ENCODE measurements at regions not wholly inside any gene's neighbourhood (a gene's known extent, or its start where the extent isn't known, plus 50 kb on each side); places are given as distances from the start of the nearest gene placed in this dataset.

DNA sequence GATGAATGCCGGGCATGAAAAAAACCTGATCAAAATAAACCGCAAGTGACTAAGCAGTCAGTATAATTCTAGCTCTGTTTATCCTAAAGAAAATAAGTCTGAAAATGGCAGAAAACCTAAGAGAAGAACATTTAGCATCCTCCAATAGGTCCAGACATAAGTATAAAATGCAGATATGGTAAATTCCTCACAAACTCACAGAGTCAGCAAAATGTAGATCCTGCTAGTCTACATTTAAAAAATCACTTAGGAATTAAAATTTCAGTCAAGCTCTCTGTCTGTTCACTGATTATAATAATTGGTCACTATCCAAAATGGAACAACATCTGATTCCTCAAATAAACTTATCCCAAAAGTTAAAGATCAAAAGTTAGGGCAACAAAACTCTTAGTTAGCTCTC lies 95.1 kb downstream of the DIO2 start:
- WGBS, 4 donors: 65 to 96% (median 84%) methylated on average over 2 of the region's 2 CpGs

DNA sequence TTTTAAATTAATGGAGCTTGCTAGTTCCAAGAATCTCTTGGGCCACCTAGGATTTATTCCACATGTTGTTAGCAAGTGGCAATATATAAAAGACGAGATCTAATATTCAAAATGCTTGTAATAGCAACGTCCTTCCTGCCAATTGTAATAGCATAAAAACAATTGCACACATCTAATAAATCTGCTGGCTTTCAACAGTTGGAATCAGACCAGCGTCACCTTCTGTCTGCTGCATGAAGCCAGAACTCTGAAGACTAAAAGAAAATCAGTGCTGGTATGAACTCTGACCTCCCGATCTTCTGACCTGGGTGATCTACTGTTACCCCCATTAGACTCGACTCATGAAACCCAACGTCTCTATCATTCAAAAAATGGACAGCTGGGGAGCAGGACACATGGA lies 100.6 kb downstream of the DIO2 start:
- 57 to 61% (median 59%) methylated on average over 6 of the region's 6 CpGs for WGBS, 4 donors
- H3K27me3 ChIP-seq: no peaks in the 10 kb centered on the region
- no peak for DNase-seq
- no peaks in the 10 kb centered on the region for H3K4me1 ChIP-seq (replicated peaks in 1 of 2)
- no peaks in the 10 kb centered on the region for H3K9me3 ChIP-seq (replicated peaks in 1 of 3)
- no peak for TF ChIP-seq POLR2A (IDR thresholded peaks at IDR 0.05)
- TF ChIP-seq, protein P1, sequence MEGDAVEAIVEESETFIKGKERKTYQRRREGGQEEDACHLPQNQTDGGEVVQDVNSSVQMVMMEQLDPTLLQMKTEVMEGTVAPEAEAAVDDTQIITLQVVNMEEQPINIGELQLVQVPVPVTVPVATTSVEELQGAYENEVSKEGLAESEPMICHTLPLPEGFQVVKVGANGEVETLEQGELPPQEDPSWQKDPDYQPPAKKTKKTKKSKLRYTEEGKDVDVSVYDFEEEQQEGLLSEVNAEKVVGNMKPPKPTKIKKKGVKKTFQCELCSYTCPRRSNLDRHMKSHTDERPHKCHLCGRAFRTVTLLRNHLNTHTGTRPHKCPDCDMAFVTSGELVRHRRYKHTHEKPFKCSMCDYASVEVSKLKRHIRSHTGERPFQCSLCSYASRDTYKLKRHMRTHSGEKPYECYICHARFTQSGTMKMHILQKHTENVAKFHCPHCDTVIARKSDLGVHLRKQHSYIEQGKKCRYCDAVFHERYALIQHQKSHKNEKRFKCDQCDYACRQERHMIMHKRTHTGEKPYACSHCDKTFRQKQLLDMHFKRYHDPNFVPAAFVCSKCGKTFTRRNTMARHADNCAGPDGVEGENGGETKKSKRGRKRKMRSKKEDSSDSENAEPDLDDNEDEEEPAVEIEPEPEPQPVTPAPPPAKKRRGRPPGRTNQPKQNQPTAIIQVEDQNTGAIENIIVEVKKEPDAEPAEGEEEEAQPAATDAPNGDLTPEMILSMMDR (IDR thresholded peaks at IDR 0.05): no peak
- intact Hi-C loops (cut with DNase I): no loop called here
- H3K4me3 ChIP-seq: no peak overlapping the region
- no peak overlapping the region for H3K27ac ChIP-seq
- H3K36me3 ChIP-seq (replicated peaks in 1 of 2): no peaks in the 10 kb centered on the region

More for the DNA sequence above, 95.1 kb downstream of the DIO2 start:
- DNase-seq: no peak
- no peak for TF ChIP-seq POLR2A (IDR thresholded peaks at IDR 0.05)
- TF ChIP-seq, protein P1 (IDR thresholded peaks at IDR 0.05): no peak
- H3K36me3 ChIP-seq (replicated peaks in 1 of 2): no peaks in the 10 kb centered on the region
- no peak overlapping the region for H3K27ac ChIP-seq
- no peaks in the 10 kb centered on the region for H3K27me3 ChIP-seq
- H3K4me1 ChIP-seq (replicated peaks in 1 of 2): no peaks in the 10 kb centered on the region
- intact Hi-C loops (cut with DNase I): no loop called here
- no peak overlapping the region for H3K4me3 ChIP-seq
- no peaks in the 10 kb centered on the region for H3K9me3 ChIP-seq (replicated peaks in 1 of 3)

DNA sequence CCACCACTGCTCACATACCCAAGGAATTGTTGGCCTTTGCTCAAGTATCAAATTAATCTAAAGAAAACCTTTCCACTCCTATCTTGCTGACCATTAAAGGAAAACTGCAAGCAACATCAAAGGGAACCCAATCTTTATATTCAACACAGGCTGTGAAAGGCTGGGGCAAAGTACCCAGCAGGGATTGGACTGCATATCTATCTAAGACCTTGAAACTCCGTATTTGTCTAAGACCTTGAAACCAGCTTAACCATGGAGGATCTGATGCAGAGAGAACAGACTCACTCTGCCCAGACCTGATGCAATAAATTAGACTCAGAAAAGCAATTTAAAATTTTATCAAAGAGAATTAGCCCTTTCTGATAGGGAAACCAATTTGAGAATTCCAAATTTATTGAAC lies 102.2 kb downstream of the DIO2 start:
- 25 to 53% (median 42%) methylated on average over 1 of the region's 1 CpG for WGBS, 4 donors
- intact Hi-C loops (cut with DNase I): no loop called here

DNA sequence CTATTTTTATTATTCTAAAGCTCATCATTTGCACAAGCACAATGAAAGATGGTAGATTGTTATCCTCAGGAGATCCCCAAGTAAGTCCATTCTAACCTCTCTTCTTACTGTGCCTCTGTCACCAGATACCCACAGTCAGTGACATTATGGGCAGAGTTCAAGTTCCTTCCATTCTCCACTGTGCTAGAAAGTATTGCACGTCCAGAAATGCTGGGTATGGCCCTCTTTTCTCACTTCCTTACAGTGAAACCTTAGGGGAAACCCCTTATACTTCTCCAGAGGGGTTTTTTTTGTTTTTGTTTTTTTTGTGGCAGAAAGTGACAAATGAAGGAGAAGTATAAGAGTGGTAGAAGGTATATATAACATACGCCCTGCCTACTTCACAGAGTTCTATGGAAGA lies 102.9 kb downstream of the DIO2 start:
- 60 to 74% (median 64%) methylated on average over 2 of the region's 2 CpGs for WGBS, 4 donors
- Histone ChIP-seq H3K36me3 (replicated peaks in 1 of 2) (no peaks in the 10 kb centered on the region), H3K4me3 (no peak overlapping the region), H3K4me1 (replicated peaks in 1 of 2) (no peaks in the 10 kb centered on the region), H3K9me3 (replicated peaks in 1 of 3) (no peaks in the 10 kb centered on the region), H3K27me3 (no peaks in the 10 kb centered on the region), H3K27ac (no peak overlapping the region)
- intact Hi-C loops (cut with DNase I): no loop called here
- DNase-seq: no peak
- TF ChIP-seq, protein P1 (IDR thresholded peaks at IDR 0.05): no peak
- TF ChIP-seq POLR2A (IDR thresholded peaks at IDR 0.05): no peak

More for the DNA sequence above, 102.2 kb downstream of the DIO2 start:
- no peak for DNase-seq
- Histone ChIP-seq H3K4me3 (no peak overlapping the region), H3K27ac (no peak overlapping the region), H3K27me3 (no peaks in the 10 kb centered on the region), H3K9me3 (replicated peaks in 1 of 3) (no peaks in the 10 kb centered on the region), H3K4me1 (replicated peaks in 1 of 2) (no peaks in the 10 kb centered on the region), H3K36me3 (replicated peaks in 1 of 2) (no peaks in the 10 kb centered on the region)
- TF ChIP-seq POLR2A (IDR thresholded peaks at IDR 0.05): no peak
- TF ChIP-seq, protein P1 (IDR thresholded peaks at IDR 0.05): no peak

Data from adrenal gland (tissue), 9 donors.